ENCODE measurements at regions not wholly inside any gene's neighbourhood (a gene's known extent, or its start where the extent isn't known, plus 50 kb on each side); places are given as distances from the start of the nearest gene placed in this dataset.

DNA sequence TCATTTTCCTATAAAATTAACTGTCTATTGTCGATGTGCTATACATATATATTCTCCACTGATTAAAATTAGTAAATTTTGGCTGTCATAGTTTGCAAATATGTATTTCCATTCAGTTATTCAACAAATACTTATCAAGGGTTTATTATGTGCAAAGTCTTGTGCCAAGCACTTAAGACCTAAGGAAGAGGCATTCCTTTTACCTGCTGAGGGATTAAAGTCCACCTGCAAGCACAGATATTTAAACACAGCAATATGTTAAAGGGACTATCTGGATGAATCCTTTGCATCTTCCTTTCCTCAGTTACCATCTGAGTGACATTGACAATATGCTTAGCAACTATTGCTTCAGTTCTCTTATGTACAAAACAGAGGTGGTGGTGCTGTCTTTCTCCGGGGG is 89.3 kb downstream of the LIG4 start (continued):
- TF ChIP-seq ETV1 (tag; conservative IDR thresholded peaks at IDR 0.05; ENCODE audit: low read depth): no peak
- TF ChIP-seq ZNF311 (CRISPR knock-in tag; IDR thresholded peaks at IDR 0.05): no peak
- no peak for TF ChIP-seq PRPF4 (IDR thresholded peaks at IDR 0.05; ENCODE audit: insufficient read depth, low read depth, low read length, poor library complexity, severe bottlenecking)
- TF ChIP-seq KLF16 (IDR thresholded peaks at IDR 0.05): no peak

GRCh38 chr13:108121406-108121805 is 93.9 kb downstream of the LIG4 start:
- ChIA-PET POLR2A (no interaction called here), CTCF (ENCODE audit: low intra/inter-chr PET ratio) (no interaction called here)
- Histone ChIP-seq H4K20me1 (replicated peaks; ENCODE audit: control insufficient read depth, insufficient read depth, low read length) (no peaks in the 10 kb centered on the region), H3K4me3 (no peak overlapping the region), H3K36me3 (ENCODE audit: control insufficient read depth, insufficient read depth, low read length) (no peaks in the 10 kb centered on the region), H3K9me3 (replicated peaks; ENCODE audit: control insufficient read depth, insufficient read depth, low read depth, low read length) (no peaks in the 10 kb centered on the region), H2AFZ (ENCODE audit: low read depth, low read length) (no peak overlapping the region), H3K4me1 (replicated peaks in 1 of 2; ENCODE audit: control insufficient read depth in 2 of 2, insufficient read depth in 2 of 2, low read length in 2 of 2) (no peaks in the 10 kb centered on the region), H3K27ac (ENCODE audit: extremely low read depth, low read depth, low read length) (no peak overlapping the region), H3K27me3 (ENCODE audit: control insufficient read depth in 2 of 2, insufficient read depth in 2 of 2, low read length in 2 of 2) (no peaks in the 10 kb centered on the region), H3K9me1 (ENCODE audit: control insufficient read depth, insufficient read depth, low read length) (no peaks in the 10 kb centered on the region), H3K4me2 (ENCODE audit: insufficient read depth, low read length) (no peak overlapping the region), H3K9ac (ENCODE audit: insufficient read depth in 1 of 2, low read depth in 2 of 2, low read length in 2 of 2) (no peak overlapping the region), H3K79me2 (ENCODE audit: control insufficient read depth, insufficient read depth, low read length) (no peaks in the 10 kb centered on the region)
- intact Hi-C loops (cut with micrococcal nuclease) (no loop called here), in situ Hi-C loops (cut with MboI) (no loop called here)
- BruUV-seq (replicated peaks): no TSS peak
- DNase-seq (ENCODE audit: extremely low read depth in 1 of 4, low spot score in 3 of 4) (no peak), FAIRE-seq (no peak), ATAC-seq (no peak)
- TF ChIP-seq ZC3H8 (IDR thresholded peaks at IDR 0.05): no peak
- TF ChIP-seq, protein P1, sequence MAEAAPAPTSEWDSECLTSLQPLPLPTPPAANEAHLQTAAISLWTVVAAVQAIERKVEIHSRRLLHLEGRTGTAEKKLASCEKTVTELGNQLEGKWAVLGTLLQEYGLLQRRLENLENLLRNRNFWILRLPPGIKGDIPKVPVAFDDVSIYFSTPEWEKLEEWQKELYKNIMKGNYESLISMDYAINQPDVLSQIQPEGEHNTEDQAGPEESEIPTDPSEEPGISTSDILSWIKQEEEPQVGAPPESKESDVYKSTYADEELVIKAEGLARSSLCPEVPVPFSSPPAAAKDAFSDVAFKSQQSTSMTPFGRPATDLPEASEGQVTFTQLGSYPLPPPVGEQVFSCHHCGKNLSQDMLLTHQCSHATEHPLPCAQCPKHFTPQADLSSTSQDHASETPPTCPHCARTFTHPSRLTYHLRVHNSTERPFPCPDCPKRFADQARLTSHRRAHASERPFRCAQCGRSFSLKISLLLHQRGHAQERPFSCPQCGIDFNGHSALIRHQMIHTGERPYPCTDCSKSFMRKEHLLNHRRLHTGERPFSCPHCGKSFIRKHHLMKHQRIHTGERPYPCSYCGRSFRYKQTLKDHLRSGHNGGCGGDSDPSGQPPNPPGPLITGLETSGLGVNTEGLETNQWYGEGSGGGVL (CRISPR knock-in tag; IDR thresholded peaks at IDR 0.05): no peak
- no peak for TF ChIP-seq EZH2 (IDR thresholded peaks at IDR 0.05; ENCODE audit: borderline replicate concordance, low read depth, low read length)
- TF ChIP-seq PURB (CRISPR knock-in tag; IDR thresholded peaks at IDR 0.05; ENCODE audit: low read depth): no peak
- TF ChIP-seq ZNF444 (CRISPR knock-in tag; IDR thresholded peaks at IDR 0.05): no peak
- 0% methylated on average over 1 of the region's 1 CpG for WGBS (ENCODE audit: insufficient coverage, low coverage, missing lambda C conversion rate)

All from K562 (cell line).